Left ventricle myocardium inferior (tissue), 1 donor: ENCODE measurements at regions not wholly inside any gene's neighbourhood (a gene's known extent, or its start where the extent isn't known, plus 50 kb on each side); places are given as distances from the start of the nearest gene placed in this dataset.
A peak's percentile ranks its signal among the peaks of the same experiment; 100 is the strongest.

Source experiments
- DNase-seq: peaks from one replicate; pipeline ENCODE4 v3.0.0-alpha.2; 2020
- H3K27ac ChIP-seq: fragments of 200-600 bp; replicated peaks from 2 replicates; pipeline ENCODE4 v1.8.0; 2021
- H3K27me3 ChIP-seq: fragments of 200-600 bp; 2 replicates; pipeline ENCODE4 v1.8.0; 2021; ENCODE audit warnings: low read depth
- H3K36me3 ChIP-seq: fragments of 200-600 bp; 2 replicates; pipeline ENCODE4 v1.8.0; 2021
- H3K4me1 ChIP-seq: fragments of 200-600 bp; 2 replicates; pipeline ENCODE4 v1.8.0; 2021
- H3K4me3 ChIP-seq: fragments of 200-600 bp; 2 replicates; pipeline ENCODE4 v1.8.0; 2021; ENCODE audit warnings: mild to moderate bottlenecking, moderate library complexity
- H3K9me3 ChIP-seq: fragments of 200-600 bp; replicated peaks from 2 replicates; pipeline ENCODE4 v1.8.0; 2021
- intact Hi-C: fragments of 100-400 bp; cut with micrococcal nuclease; formaldehyde crosslinking; loops from one replicate; pipeline ENCODE4 v1.11.0; 2022
- TF ChIP-seq, protein P1 (sequence below): fragments of 200-600 bp; IDR thresholded peaks from 2 replicates; pipeline ENCODE4 v1.8.0; 2021; ENCODE audit warnings: antibody characterized with exemption, mild to moderate bottlenecking, borderline replicate concordance
- donor health status: DM: no; HTN: yes; CAD: no; lungs with severe emphysema.

- H3K27me3 ChIP-seq = no peaks in the 10 kb centered on the region
- intact Hi-C loops = no loop called here
- peaks cover 11% of the 10 kb centered on the region for H3K4me1 ChIP-seq
- no peak for DNase-seq
- no peaks in the 10 kb centered on the region for H3K9me3 ChIP-seq
- no peak overlapping the region for H3K4me3 ChIP-seq
- TF ChIP-seq, protein P1, sequence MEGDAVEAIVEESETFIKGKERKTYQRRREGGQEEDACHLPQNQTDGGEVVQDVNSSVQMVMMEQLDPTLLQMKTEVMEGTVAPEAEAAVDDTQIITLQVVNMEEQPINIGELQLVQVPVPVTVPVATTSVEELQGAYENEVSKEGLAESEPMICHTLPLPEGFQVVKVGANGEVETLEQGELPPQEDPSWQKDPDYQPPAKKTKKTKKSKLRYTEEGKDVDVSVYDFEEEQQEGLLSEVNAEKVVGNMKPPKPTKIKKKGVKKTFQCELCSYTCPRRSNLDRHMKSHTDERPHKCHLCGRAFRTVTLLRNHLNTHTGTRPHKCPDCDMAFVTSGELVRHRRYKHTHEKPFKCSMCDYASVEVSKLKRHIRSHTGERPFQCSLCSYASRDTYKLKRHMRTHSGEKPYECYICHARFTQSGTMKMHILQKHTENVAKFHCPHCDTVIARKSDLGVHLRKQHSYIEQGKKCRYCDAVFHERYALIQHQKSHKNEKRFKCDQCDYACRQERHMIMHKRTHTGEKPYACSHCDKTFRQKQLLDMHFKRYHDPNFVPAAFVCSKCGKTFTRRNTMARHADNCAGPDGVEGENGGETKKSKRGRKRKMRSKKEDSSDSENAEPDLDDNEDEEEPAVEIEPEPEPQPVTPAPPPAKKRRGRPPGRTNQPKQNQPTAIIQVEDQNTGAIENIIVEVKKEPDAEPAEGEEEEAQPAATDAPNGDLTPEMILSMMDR = no peak
- peak overlapping the region; percentile 64 for H3K27ac ChIP-seq
- H3K36me3 ChIP-seq = no peaks in the 10 kb centered on the region
Measured at GRCh38 chr1:96416701-96417444, 304.7 kb upstream of the PTBP2 start.

DNA sequence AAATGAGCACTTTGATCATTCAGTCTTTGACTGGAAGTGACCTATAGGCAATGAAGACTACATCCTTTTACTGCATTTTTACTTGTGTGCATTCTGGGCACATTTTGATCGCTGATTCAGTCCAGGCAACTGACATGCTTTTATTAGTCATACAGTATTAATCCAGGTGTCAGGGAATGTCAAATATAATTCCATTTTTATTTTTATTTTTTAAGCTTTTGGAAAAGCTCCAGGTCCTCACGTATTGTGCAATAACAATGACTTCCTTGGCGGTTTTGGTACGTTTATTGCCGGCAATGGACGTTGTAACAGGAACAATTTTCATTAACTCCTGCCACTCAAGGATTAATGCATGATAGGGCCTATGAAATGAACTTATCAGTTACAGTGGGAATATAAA, 302.6 kb upstream of the PTBP2 start:
- TF ChIP-seq, protein P1 = no peak
- no peak overlapping the region for H3K27ac ChIP-seq
- H3K27me3 ChIP-seq = no peaks in the 10 kb centered on the region
- no peak overlapping the region for H3K4me3 ChIP-seq
- intact Hi-C loops = no loop called here
- H3K9me3 ChIP-seq = no peaks in the 10 kb centered on the region
- H3K36me3 ChIP-seq = no peaks in the 10 kb centered on the region
- no peak for DNase-seq
- peaks cover 11% of the 10 kb centered on the region for H3K4me1 ChIP-seq

- Histone ChIP-seq H3K4me3 (no peak overlapping the region), H3K9me3 (no peaks in the 10 kb centered on the region), H3K36me3 (no peaks in the 10 kb centered on the region), H3K4me1 (no peaks in the 10 kb centered on the region), H3K27me3 (no peaks in the 10 kb centered on the region), H3K27ac (no peak overlapping the region)
- DNase-seq = no peak
- intact Hi-C loops = no loop called here
- TF ChIP-seq, protein P1 = no peak
Measured at GRCh38 chr1:96424877-96425276, 296.7 kb upstream of the PTBP2 start.

GRCh38 chr1:96425382-96426129, 296.0 kb upstream of the PTBP2 start:
- H3K36me3 ChIP-seq = no peaks in the 10 kb centered on the region
- no peak for DNase-seq
- intact Hi-C loops = no loop called here
- H3K4me1 ChIP-seq = no peaks in the 10 kb centered on the region
- no peaks in the 10 kb centered on the region for H3K27me3 ChIP-seq
- TF ChIP-seq, protein P1 = no peak
- H3K9me3 ChIP-seq = no peaks in the 10 kb centered on the region
- H3K27ac ChIP-seq = no peak overlapping the region
- no peak overlapping the region for H3K4me3 ChIP-seq

- intact Hi-C loops = no loop called here
- Histone ChIP-seq H3K4me3 (no peak overlapping the region), H3K4me1 (no peaks in the 10 kb centered on the region), H3K27ac (no peak overlapping the region), H3K27me3 (no peaks in the 10 kb centered on the region), H3K36me3 (no peaks in the 10 kb centered on the region), H3K9me3 (peaks cover 6% of the 10 kb centered on the region)
- DNase-seq = no peak
- TF ChIP-seq, protein P1 = no peak
Measured at GRCh38 chr1:96427616-96428015, 294.0 kb upstream of the PTBP2 start.
